ENCODE measurements at regions not wholly inside any gene's neighbourhood (a gene's known extent, or its start where the extent isn't known, plus 50 kb on each side); places are given as distances from the start of the nearest gene placed in this dataset.

GRCh38 chr12:5332551-5332950 lies 99.4 kb upstream of the NTF3 start:
- TF ChIP-seq POLR2A (IDR thresholded peaks at IDR 0.05) (no peak), CTCF (IDR thresholded peaks at IDR 0.05) (no peak)

Measured in testis (tissue), 2 donors.